GM18519 (cell line): ENCODE measurements at regions not wholly inside any gene's neighbourhood (a gene's known extent, or its start where the extent isn't known, plus 50 kb on each side); places are given as distances from the start of the nearest gene placed in this dataset.

Experiments
- ATAC-seq: cut with Tn5 transposase; IDR thresholded peaks from one replicate; pipeline ENCODE4 v1.9.1; 2021; ENCODE audit warnings: mild to moderate bottlenecking, moderate library complexity; ENCODE audit not compliant: unreplicated experiment, low FRiP score

DNA sequence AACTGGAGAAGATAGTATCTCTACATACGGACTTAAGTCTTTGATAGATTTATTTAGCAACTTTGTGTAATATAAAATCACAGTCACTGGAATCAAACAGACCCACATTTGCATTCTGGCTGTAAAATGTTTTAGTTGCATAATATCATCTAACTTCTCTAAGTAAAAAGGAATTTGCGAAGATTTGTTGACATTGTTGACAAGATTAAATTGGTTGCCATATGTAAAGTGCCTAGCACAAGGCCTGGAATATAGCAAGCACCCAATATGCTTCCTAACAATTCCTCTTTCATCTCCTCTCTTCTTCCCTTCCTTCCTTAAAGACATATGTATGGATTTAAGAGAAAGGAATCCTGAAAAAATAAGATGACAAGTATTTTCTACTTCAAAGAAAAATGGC lies 295.4 kb upstream of the PPFIA2 start:
- ATAC-seq: no peak

DNA sequence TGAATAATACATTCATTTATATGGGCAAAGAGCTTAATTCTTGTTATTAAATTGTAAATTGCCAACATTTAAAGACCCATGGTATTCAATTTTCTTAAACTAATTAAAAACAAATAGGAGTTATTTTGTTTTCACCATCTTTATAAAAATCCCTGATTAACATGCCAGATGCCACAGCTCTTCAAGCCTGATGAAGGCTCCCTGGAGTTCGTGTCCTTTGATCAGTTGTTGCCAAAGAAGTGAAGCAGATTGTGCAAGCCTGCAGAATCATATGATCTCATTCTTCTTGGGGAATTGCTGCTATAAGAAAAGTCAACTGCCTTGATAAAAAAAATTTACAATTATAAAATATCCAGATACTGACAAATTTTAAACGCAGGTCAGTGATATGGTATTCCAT lies 288.3 kb upstream of the PPFIA2 start:
- ATAC-seq: no peak

DNA sequence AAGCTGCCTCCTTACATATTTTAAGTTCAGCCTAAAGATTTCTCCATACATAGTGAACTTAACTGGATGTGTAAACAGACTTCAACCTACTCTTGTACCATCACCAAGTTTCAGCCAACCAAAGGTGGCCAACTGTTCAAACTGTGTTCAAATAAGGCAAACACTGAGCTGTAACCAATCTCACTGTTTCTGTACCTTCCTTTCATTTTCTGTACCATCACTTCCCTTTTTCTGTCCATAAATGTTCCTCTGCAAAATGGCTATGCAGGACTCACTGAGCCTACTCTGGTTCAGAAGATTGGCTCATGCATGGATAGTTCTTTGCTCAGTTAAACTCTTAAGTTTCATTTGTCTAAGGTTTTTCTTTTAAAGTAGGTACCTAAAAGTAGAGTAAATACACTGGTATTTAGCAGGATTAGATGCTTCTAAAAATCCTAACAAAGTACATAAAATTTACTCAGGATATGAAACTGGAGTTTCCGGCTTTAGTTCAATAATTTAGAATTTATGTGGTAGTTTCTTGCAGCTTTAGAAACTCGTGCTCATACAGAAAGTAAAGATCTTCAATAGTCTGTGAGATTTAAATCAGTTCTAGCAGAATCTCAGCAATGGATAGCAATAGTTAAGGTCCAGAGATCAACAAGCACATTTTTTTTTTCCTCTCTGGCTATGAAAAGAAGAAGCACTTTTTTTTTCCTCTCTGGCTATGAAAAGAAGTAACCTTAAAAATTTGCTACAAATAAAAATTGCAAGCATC lies 282.0 kb upstream of the PPFIA2 start:
- ATAC-seq: no peak

DNA sequence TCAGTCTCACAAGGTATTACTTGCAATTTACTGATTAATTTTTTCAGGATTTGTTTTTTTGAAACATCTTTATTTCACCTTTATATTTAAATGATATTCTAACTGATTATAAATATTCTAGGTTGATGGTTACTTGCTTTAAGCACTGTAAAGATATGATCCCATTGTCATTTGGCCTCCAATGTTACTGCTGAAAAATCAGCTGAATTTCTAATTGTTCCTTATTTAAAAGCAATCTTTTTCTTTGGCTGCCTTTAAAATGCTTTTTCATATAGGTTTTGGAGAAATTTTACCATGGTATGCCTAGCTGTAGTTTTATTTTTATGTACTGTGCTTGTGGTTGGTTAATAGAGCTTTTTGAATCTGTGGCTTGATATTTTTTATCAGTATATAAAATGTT lies 275.6 kb upstream of the PPFIA2 start:
- no peak for ATAC-seq

DNA sequence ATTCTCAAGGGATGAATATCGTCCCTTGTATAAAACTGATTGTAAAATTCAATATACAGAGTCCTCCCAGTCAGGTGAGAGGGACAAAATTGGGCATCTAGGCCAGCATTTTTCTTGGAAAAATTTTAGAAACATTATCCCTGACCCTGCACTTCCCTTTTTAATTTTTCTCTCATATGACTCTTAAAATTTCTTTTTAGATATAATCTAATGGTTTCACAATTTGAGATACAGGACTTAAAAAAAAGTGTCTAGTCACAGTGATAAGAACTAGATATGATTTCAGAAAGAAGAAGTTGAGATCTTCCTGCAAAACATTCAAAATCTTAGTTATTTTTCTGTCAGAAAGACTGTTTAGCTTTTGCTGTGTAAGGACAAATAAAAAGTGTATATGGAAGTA lies 270.8 kb upstream of the PPFIA2 start:
- no peak for ATAC-seq

DNA sequence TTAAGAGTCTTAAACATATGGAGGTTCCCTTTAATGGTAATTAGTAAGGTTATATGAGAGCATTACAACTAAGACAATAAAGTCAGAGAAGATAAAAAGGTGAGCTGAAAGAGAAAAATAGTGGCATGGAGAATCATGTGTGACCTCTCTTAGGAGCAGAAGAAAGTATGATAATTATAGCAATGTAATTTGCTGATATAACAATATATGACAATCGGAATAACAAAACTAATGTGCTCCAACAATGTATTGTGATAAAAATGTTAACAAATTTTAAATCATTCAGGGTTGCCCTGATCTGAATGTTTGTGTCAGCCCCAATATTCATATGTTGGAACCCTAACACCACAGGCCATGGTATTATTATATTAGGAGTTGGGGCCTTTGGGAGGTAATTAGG lies 269.6 kb upstream of the PPFIA2 start:
- no peak for ATAC-seq

DNA sequence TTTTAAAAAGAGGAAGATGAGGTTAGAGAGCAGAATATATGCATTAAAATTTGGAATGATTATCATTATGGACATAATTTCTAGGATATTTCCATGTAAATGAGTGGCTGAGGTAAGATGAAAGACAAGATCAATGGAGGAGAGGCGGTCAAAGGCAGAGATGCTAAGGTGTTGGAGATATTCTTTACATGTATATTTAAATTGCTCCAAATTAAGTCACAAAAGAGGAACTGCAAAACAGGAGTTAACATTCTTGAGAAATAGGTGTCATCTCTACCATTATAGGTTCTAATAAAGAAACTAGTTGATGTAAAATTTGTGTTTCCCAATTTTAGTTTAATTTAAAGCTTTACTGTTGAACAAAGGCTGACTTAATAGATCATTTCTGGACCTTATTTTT lies 268.5 kb upstream of the PPFIA2 start:
- ATAC-seq: no peak

DNA sequence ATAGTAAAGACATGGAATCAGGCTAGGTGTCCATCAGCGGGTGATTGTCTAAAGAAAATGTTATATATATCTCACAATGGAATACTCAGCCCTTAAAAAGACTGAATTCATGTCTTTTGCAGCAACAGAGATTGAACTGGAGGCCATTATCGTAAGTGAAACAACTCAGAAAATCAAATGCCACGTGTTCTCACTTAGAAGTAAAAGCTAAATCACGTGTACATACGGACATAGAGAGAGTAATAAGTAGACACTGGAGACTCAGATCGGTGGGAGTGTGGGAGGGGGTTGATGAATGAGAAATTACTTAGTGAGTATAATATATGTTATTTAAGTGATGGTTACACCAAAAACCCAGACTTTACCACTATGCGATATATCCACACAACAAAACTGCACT lies 266.3 kb upstream of the PPFIA2 start:
- no peak for ATAC-seq

DNA sequence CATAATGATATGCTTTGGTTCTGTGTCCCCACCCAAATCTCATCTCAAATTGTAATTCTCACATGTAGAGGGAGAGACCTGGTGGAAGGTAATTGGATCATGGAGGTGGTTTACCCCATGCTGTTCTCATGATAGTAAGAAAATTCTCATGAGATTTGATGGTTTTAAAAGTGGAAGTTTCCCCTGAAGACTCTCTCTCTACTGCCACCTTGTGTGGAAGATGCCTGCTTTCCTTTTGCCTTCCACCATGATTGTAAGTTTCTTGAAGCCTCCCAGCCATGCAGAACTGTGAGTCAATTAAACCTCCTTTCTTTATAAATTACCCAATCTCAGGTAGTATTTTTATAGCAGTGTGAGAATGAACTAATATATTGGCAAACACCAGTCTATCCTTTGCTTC lies 260.4 kb upstream of the PPFIA2 start:
- no peak for ATAC-seq

DNA sequence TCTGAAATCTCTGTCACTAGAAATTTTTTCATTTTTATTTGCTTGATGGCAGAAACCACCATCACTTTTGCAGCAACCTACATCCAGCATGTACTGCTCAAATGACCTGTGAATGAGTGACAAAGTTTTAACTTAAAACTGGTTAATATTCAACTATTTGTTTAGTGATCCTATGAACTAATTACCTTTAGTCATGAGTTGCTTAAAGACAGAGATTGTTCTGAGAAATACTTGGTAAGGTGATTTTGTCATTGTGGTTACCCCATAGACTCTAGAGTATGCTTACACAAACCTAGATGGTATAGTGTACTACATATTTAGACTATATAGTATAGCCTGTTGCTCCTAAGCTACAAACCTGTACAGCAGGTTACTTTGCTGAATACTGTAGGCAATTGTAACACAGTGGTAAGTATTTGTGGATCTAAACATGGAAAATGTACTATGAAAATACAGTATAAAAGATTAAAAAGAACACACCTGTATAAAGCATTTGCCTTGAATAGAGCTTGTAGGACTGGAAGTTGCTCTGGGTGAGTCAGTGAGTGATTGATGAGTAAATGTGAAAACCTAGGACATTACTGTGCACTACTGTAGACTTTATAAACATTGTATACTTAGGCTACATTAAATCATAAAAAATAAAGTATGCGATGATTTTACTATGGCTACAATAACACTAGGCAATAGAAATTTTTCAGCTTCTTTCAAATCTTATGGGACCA lies 256.6 kb upstream of the PPFIA2 start:
- no peak for ATAC-seq

DNA sequence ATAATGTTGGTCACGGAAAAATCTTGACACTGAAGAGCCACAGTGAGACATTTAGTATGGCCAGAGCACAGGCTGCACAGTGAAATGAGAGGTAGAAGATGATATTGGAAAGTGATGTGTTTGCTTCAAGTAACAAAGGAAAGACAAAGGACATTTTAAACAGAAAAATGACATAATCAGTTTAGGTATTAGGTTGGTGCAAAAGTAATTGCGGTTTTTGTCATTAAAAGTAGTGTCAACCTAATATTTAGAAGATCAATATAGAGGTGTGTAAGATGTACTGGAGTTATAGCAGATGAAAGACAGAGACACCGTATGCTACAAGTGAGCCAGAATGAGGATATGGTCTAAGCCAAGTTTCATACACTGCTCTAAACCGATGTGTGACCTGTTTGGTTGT lies 253.0 kb upstream of the PPFIA2 start:
- ATAC-seq: no peak

DNA sequence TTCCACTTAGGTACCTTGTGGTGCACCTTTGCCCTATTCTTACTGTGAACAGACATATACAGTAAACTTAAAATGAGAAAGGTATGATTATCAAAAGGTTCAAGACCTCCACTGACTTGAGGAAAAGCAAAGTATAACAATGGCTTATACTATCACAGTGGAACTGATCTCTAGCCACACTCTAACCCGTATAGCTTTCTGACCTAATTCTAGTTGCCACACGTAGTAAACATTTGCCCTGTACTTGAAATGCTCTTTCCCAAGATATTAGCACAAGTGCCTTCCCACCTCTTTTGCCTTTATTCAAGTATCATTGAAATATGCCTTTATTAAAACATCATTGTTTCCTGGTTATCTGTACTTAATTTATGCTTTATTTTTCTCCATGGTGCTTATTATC lies 250.4 kb upstream of the PPFIA2 start:
- ATAC-seq: no peak

DNA sequence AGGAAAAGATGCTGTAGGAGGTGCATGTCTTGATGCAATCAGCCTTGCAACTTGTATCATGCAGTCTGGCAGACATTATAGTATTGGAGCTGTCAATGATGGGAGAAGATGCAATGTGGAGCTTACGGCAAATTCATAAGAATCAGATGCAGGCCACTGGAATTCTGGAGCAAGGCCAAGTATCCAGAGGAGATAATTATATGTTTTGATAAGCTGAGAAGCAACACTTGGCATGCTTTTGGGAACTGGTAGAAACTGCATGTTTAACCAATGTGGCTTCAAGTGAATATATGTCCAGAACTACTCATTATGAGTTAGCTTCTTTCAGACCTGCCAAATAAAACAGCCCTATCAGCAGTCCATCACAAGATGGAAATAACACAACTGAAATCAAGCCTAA lies 249.1 kb upstream of the PPFIA2 start:
- ATAC-seq: no peak

DNA sequence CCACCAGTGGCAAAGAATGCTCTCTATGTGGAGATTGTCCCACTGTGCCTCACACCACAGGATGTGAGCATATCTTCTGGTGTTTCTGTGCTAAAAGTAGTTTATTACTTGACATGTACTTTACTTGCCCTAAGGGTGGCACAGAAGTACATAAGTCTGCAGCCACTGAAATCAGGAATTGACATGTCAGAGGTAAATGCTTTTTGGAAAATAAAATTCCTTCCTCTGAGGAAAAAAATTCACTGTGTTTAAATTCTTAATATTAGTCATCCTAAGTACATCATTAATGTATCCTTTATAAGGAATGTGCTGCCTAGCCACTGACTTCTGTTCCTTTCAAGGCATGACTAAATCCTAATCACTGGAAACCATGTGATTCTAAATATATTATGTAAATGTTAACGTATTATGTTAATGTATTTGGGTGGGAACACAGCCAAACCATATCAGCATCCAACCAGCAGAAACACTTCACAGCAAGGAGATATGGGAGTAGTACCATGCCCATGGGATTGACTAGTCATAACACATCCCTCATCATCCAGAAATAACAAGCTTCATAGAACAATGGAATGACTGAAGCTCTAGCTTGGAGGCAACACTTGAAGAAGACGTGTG lies 239.7 kb upstream of the PPFIA2 start:
- ATAC-seq: no peak

DNA sequence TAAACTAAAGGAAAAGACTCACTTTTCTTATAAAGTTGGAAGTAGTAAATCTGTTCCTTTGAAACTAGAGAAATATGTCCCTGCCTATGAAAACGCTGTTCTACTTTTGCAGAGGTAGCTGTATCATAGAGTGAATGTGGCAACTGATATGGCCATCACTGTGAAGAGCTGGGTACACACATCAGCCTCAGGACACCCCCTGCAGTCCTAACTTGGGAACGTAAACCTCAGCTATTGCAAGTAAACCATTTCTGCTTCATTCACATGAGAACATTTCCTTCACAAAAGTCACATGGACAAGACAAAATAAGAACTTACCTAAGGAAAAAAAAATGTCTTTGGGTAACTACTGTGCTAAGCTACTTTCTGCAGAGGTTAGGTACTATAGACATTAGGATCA lies 233.3 kb upstream of the PPFIA2 start:
- no peak for ATAC-seq

DNA sequence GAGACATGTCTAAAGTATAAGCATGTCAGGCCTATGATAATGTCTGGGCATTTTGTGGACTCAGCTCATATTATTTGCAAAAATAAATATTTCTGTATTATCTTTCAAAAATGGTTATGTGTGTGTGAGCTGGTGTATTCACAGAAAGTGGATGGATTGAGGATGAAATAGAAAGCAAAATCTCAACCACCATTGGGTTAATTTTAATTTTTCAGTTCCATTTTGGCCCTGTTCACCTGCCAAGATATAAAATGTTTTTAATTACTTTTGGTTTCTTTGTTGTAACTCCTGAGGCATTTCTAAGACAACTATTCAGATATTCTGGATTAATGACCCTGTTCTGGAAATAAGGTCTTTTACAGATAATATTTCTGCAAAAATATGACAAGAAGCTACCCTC lies 232.7 kb upstream of the PPFIA2 start:
- ATAC-seq: no peak

DNA sequence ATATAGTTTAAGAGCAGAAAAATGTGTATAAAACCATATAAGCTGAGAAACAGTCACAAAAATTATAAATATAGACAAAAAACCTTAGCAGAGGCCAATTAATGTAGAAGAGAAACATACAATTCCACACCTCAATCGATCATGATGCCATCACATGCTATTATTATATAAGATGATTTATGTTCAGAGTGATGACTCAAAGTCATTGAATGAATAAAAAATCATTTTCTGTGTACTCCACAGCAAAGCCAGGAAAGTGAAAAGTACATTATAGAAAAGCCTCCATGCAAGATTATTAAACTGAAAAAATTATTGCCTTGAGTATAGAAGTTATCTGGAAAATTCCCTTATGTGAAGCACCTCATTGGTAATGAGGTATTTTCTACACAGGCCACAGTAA lies 229.2 kb upstream of the PPFIA2 start:
- ATAC-seq: no peak

DNA sequence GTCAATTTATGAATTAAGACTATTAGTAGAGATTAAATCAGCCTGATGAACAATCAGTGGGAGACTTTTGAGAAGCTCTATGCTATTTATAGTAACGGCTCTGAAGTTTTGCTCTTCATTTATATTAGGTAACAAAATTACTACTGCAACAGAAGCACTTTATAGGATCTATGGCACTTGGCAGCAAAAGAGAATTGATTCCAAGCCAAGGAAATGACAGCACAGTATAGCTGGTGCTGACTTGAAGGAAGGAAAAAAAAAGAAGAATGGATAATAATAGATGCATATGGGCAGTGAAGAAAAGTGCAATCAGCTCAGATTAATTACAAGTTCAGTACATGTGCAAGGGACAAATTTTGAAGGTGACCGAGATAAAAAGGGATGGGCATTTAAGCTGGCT lies 228.2 kb upstream of the PPFIA2 start:
- ATAC-seq: no peak

DNA sequence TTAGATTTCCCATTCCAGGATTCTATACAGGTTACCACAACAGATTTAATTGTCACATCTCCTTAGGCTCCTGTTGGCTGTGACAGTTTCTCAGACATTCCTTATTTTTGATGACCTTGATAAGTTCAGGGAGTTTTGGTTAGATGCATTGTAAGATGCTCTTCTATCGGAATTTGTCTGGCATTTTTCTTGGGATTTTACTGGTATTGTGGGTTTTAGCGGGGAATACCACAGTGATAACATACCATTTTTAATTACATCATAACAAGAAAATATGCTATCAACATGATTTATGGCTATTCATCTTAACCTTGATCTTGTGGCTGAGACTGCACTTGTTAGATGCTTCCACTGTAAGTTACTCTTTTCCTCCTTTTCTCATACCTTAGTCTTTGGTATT lies 217.5 kb upstream of the PPFIA2 start:
- ATAC-seq: no peak

DNA sequence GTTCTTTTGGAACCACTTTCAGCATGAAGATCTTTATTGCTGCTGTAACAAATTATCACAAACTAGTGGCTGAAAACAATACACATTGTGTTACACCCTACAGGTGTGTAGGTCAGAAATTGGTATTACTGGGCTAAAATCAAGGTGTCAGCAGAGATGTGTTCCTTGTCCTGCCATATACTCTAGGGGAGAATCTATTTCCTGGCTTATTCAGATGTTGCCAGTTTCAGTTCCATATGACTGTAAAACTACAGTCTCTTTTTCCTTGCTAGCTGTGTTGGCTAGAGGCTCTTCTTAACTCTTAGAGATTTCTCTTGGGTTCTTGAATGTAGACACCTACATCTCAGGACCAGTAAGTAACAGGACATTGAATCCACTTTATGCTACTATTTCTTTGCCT lies 215.6 kb upstream of the PPFIA2 start:
- no peak for ATAC-seq

DNA sequence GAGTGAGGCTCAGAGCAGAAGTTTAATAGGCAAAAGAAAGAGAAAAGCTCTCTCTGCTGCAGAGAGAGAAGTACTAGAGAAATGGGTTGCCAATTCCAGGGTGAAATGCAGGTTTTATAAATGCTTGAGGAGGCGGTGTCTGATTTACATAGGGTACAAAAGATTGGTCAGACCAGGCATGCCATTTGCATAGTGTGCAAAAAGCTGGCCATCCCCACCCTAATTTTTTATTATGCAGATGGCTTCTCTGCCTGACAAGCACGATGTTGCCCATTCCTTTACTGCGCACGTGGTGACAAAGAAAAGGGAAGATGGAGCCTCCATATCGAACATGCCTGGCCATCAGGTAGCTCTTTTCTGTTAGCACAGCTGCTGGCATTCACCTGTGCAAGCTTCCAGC lies 209.3 kb upstream of the PPFIA2 start:
- no peak for ATAC-seq

DNA sequence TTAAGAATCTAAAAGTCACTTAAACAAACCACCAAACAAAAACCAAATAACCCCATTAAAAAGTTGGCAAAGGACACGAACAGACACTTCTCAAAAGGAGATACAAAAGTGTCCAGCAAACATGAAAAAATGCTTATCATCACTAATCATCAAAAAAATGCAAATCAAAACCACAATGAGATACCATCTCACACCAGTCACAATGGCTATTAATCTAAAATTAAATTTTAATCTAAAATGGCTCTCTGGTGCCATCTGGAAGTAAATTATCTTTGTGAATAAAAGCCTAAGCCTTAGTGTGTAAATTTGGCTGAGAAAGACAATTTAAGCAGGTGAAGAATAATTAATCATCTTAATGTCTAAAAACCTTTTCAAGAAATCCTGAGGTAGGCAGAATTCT lies 204.5 kb upstream of the PPFIA2 start:
- ATAC-seq: no peak
